Limb (tissue), 2 donors: ENCODE measurements at regions not wholly inside any gene's neighbourhood (a gene's known extent, or its start where the extent isn't known, plus 50 kb on each side); places are given as distances from the start of the nearest gene placed in this dataset.
"Not testable (repeated sequence)": the region's sequence is repeated elsewhere in the genome, so short reads cannot be mapped to it uniquely, and the experiment has no call there.

Source experiments
- DNase-seq, 2 donors: peaks; one replicate each; pipeline ENCODE4 v3.0.0-alpha.2; 2016; ENCODE audit errors: extremely low spot score in 2 of 2

DNA sequence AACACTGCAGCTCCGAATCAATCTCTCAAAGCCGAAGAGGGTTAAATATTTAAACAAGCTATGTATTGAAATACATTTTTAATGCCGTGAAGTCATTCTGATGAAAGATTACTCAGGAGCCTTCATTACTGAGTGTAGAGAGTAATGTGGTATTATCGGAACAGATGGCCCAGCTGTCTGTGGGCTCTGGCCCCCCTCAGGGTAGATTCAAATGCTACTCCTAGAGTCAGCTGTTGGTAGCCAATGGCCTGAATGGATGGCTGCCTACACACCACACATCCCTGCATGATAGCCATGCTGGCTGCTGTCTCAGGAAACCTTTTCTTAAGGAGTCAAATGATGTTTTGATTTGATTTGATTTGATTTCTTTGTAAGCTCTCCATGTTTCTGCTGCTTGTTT is 732.3 kb upstream of the CELF4 start:
- DNase-seq: no peak

DNA sequence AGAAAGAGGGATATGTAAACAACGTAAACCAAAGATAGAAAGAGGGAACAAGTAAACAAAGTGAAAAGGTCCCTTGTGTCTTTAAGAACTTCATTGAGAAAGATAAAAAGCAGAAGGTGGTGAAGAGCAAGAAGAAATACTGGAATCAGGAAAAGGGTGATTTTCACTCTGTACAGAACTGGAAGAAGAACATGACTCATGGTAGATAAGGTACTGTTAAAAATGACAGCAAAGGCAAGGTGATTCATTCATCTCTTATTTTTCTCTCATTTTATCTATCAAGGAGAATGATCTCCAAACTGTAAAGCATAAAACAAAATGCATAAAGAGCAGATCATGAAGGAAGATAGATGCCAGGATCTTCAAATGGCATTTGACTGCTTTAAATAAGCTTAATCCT is 724.6 kb upstream of the CELF4 start:
- no peak for DNase-seq

GRCh38 chr18:38284972-38285371 is 719.4 kb upstream of the CELF4 start:
- DNase-seq: no peak

DNA sequence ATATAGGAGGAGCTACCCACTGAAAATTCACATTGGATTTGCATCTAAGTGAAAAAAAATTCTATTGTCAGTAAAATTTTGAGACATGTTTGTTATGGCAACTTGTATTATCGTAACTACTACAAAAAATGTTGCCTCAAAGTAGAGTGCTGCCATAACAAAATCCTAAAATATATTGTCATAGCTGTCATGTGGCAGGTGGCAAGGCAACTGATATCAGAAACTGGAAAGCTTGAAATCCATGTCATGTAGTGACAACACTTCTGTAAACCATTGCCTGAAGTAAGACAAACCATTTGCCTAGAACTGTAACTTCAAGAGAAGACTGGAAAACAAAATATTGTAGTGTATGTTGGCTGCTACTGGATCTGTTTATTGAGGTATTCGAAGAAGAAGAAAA is 697.5 kb upstream of the CELF4 start:
- DNase-seq: no peak

- DNase-seq: no peak
These were observed 697.1 kb upstream of the CELF4 start for GRCh38 chr18:38262661-38263060.

GRCh38 chr18:38257661-38258060 is 692.1 kb upstream of the CELF4 start:
- DNase-seq: no peak

DNA sequence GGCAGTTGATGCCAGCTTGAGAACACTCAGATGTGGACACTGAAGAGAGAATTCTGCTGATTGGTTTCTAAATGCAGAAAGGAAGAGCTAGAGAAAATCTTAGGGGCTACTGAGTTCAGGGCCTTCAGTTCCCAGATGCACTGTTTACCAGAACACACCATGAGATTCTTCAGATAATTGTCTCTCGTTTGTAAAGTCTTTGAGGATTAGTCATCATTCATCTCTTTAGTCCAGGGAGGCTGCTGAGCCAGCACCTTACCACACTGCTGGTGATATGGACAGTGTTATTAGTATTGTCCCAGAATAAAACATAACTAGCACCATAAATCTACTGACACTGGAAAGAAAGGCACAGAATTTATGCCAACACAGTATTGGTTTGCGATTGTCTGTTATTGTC is 690.8 kb upstream of the CELF4 start:
- DNase-seq: no peak

DNA sequence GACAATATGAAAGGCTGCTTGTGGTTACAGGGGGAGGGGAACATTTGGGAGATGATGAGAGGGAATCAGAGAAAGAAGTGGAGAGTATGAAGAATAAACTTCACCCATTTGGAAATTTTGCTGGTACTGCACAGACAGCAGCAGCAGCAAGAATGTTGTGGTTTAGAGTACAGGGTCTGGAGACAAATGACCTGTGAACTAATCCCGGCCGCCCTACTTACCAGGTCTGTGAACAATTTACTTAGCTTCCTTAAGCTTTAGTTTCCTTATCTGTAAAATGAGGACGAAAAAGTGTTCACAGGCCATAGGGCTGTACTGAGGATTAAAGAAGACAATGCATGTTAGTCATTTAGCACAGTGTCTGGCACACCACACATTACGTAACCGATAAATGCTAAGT is 685.4 kb upstream of the CELF4 start:
- DNase-seq: no peak

- no peak for DNase-seq
These were observed 678.9 kb upstream of the CELF4 start for GRCh38 chr18:38244480-38244879.

DNA sequence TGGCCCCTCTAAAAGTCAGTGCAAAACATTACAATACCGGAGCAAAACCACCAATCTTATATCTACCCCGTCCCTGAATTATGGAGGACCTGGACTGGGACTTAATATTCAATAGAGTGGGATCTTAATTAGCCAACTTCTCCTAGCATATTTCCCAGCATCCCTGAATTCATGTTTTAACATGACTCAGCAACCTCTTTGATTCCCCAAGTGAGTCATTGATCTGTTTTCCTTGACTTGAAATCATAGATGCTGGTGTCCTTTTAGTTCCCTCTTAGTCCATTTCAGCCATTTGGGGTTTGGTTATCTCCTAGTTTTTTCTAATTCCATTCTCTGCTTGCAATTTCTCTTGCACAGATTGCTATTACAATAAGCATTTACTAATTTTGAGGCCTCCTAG is 677.7 kb upstream of the CELF4 start:
- no peak for DNase-seq

DNA sequence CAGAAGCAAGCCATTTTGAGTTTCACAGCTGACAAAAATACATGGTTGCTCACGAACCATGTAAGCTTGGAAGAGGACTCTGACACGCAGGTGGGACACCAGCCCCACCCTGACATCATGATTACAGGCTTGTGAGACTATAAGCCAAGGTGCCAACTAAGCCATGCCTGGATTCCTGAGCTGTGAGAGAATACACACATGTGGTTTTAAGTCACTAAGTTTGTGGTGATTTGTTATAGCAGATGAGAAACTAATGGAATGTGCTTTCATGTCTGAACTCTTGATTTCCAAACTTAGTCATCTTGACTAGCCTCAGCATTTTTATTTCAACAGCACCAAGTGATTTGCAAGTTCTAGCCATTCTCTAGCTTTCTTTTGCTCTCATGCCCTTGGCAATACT is 676.1 kb upstream of the CELF4 start:
- no peak for DNase-seq

- DNase-seq: no peak
These were observed 675.6 kb upstream of the CELF4 start for GRCh38 chr18:38241216-38241615.

- no peak for DNase-seq
These were observed 674.0 kb upstream of the CELF4 start for GRCh38 chr18:38239606-38240005.

GRCh38 chr18:38237796-38238195 is 672.2 kb upstream of the CELF4 start:
- DNase-seq: no peak

DNA sequence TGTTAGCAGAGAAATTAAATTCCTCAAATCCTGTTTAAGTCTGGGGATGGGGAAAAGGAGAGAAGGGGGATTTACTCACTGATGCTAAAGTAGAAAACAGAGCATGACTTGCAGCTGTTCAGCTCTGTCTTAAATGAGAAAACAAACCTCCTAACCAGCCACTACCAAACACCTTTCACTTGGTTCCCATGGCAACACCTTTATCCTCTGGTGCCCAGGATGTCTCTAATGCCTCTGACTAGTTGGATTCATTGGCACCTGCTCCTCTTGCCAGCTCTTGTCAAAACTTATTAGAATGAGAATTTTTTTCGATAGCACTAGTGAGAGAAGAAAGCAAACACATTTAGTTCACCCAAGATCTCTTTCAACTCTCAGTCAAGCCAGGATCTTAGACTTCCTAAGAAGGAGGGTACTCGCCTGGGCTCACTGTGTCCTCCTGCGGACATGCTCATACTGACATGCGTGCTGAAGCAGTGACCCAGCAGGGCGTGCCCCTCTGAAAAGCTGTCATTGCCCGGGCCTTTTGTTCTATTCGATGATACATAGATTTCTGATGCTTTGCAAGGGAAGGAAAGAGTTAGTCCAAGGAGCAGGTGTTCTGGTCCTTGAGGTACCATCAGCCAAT is 656.0 kb upstream of the CELF4 start:
- no peak for DNase-seq

GRCh38 chr18:38198956-38199355 is 633.4 kb upstream of the CELF4 start:
- no peak for DNase-seq

DNA sequence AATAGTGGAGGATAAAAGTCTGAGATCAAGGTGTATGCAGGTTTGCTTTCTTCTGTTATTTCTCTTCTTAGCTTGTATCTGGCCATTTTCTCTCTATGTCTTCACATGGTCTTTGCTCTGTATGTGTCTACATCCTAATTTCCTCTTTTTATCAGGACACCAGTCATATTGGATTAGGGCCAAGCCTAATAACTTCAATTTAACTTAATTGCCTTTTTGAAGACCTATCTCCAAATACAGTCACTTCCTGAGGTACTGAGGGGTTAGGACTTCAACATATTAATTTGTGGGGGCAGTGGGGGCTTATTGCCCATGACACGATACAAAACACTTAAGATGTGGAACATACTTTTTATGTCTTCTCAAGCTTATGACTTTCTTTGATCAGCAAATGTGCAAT is 632.9 kb upstream of the CELF4 start:
- no peak for DNase-seq

GRCh38 chr18:38186491-38186890 is 620.9 kb upstream of the CELF4 start:
- DNase-seq: no peak

DNA sequence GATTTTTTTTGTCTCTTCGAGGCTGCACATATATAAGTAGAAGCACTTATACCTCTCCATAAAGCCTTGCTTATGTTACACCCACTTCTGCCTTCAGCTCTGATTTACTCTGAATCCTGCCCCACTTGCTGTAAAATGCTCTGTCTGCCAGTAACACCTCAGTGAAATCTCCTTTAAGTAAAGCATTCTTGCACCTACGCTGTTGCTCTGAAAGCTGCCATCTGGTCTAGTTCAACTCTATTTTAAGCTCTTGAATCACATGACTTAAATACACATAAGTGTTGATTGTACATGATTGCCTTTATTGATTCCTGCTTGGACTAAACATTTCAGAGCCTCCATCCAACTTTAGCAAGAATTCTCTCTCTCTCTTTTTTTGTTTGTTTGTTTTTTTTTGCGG is 609.0 kb upstream of the CELF4 start:
- no peak for DNase-seq

DNA sequence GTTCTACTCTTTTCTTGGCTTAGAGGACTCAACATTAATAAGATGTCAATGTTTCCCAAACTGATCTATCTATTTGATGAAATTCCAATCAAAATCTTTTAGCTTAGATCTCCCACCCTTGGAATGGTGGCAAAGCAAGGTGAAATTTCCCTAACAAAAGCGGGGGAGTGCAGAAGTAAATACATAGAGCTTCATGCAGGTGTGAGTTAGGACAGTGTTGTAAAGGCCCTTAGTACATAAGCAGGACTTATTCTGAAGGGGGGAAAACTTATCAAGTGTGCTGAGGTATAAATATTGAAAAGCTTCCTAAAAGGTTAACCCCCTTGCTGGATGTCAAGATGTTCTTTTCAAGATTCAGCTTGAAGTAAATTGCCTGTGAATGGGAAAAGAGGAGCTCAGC is 608.6 kb upstream of the CELF4 start:
- DNase-seq: no peak

- DNase-seq: no peak
These were observed 605.2 kb upstream of the CELF4 start for GRCh38 chr18:38170845-38171244.

- DNase-seq: no peak
These were observed 602.0 kb upstream of the CELF4 start for GRCh38 chr18:38167623-38168022.

GRCh38 chr18:38153116-38153515 is 587.5 kb upstream of the CELF4 start:
- DNase-seq: not testable (repeated sequence)

GRCh38 chr18:38116716-38117115 is 551.1 kb upstream of the CELF4 start:
- no peak for DNase-seq
